IPS-18a (cell line): ENCODE measurements at regions not wholly inside any gene's neighbourhood (a gene's known extent, or its start where the extent isn't known, plus 50 kb on each side); places are given as distances from the start of the nearest gene placed in this dataset.
"Not testable (repeated sequence)": the region's sequence is repeated elsewhere in the genome, so short reads cannot be mapped to it uniquely, and the experiment has no call there.

Source experiments
- H3K27ac ChIP-seq: one replicate; pipeline ENCODE4 v1.5.1; 2013; ENCODE audit warnings: low read length
- H3K27me3 ChIP-seq: one replicate; pipeline ENCODE4 v1.6.1; 2013; ENCODE audit warnings: mild to moderate bottlenecking, low read length; ENCODE audit not compliant: control insufficient read depth, insufficient read depth
- H3K36me3 ChIP-seq: one replicate; pipeline ENCODE4 v1.6.1; 2013; ENCODE audit warnings: low read depth, low read length; ENCODE audit not compliant: control insufficient read depth
- H3K4me1 ChIP-seq: one replicate; pipeline ENCODE4 v1.6.1; 2013; ENCODE audit warnings: low read depth, low read length; ENCODE audit not compliant: control insufficient read depth
- H3K4me3 ChIP-seq: one replicate; pipeline ENCODE4 v1.5.1; 2013; ENCODE audit warnings: low read length
- H3K9ac ChIP-seq: one replicate; pipeline ENCODE4 v1.6.1; 2013; ENCODE audit warnings: mild to moderate bottlenecking, low read length, moderate library complexity
- H3K9me3 ChIP-seq: one replicate; pipeline ENCODE4 v1.6.1; 2013; ENCODE audit warnings: low read depth, low read length; ENCODE audit not compliant: control insufficient read depth

DNA sequence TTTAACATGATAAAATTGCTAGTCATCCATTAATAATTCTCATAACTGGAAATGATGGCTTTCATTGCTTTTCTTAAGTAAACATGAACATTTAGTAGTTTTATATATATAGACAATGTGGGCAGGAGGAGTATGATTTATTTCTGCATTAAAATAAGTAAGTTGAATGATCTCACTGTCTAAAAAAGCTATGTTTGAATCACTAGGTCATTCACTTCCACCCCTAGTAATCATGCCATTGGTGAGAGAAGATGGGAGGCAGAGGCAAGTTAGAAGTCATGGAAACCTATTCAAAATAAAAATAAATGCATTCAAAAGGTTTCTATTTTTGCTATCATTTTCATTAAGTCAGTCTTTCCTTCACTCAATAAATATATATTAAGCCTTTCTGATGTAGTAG, 226.4 kb downstream of the DUSP10 start:
- Histone ChIP-seq H3K4me1 (no peaks in the 10 kb centered on the region), H3K9ac (no peak overlapping the region), H3K36me3 (no peaks in the 10 kb centered on the region), H3K4me3 (no peak overlapping the region), H3K27me3 (no peaks in the 10 kb centered on the region), H3K27ac (no peak overlapping the region), H3K9me3 (no peaks in the 10 kb centered on the region)

DNA sequence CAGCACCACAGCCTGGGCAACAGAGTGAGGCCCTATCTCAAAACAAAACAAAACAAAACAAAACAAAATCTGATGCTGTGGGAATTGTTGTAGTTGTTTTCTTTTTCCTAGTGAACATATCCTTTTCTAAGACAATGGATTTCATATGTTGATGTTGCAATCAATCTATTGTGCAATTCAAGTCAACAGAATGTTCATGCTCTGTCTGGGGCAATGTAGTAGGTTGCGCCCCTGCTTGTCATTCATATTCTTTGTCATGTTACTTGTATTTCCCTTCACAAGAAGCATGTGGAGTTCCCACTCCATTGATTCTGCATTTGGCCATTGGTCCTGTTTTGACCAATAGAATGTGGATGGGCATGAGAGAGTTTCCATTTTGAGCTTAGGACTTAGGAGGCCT, 223.9 kb downstream of the DUSP10 start:
- Histone ChIP-seq H3K27me3 (no peaks in the 10 kb centered on the region), H3K9ac (no peak overlapping the region), H3K4me3 (no peak overlapping the region), H3K4me1 (no peaks in the 10 kb centered on the region), H3K9me3 (no peaks in the 10 kb centered on the region), H3K36me3 (no peaks in the 10 kb centered on the region), H3K27ac (no peak overlapping the region)

DNA sequence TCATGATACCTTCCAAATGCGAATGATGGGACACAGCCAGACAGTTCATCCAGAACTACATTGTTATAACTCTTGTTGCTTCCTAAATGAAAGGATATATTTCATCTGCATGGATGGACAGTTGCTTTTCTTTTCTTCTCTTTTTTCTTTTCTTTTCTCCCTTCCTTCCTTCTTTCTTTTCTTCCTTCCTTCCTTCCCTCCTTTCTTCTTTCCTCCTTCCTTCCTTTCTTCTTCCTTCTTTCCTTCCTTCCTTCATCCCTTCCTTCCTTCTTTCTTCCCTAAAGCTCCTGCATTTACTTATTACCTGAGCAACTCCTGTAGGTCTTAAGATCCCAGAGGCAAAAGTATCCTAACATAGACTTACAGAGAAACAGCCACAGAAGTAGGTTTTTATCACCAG, 221.6 kb downstream of the DUSP10 start:
- no peak overlapping the region for H3K9ac ChIP-seq
- no peaks in the 10 kb centered on the region for H3K36me3 ChIP-seq
- H3K4me1 ChIP-seq: no peaks in the 10 kb centered on the region
- H3K9me3 ChIP-seq: no peaks in the 10 kb centered on the region
- no peak overlapping the region for H3K27ac ChIP-seq
- no peaks in the 10 kb centered on the region for H3K27me3 ChIP-seq
- no peak overlapping the region for H3K4me3 ChIP-seq

DNA sequence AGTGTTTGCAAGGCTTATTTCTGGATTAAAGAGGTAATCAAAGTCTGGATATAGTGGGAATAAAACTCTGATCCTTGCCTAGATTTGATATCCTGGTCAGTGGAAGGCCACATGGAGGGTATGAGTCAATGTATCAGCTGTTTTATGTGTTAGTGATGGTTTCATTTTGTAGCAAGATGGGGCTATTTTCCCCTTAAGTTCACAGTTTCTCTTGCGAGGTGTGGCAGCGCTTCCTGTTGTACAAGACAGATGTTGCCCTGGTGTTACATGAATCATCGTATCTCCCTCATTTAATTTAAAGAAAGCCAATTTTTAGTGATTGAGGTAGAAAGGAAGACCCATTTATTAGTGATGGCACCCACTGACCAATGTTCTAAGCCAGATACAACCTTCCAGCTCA, 220.2 kb downstream of the DUSP10 start:
- H3K27me3 ChIP-seq: no peaks in the 10 kb centered on the region
- no peaks in the 10 kb centered on the region for H3K36me3 ChIP-seq
- no peaks in the 10 kb centered on the region for H3K9me3 ChIP-seq
- H3K27ac ChIP-seq: no peak overlapping the region
- no peak overlapping the region for H3K9ac ChIP-seq
- no peak overlapping the region for H3K4me3 ChIP-seq
- H3K4me1 ChIP-seq: no peaks in the 10 kb centered on the region

DNA sequence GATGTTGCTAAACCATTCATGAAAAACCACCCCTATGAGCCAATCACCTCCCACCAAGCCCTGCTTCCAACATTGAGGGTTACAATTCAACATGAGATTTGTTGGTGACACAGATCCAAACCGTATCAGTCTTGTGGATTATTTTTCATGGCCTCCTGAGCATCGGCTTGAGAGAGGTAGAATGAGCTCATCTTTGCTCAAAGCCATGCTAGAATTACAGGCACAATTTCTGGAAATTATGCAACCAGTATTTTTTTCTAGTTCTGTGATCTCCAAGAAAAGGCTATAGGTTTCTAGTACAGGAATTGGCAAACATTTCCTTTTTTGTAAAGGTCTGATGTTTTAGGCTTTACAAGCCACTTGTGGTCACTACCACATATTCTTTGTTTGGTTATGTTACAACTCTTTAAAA, 219.4 kb downstream of the DUSP10 start:
- Histone ChIP-seq H3K27ac (no peak overlapping the region), H3K9ac (no peak overlapping the region), H3K36me3 (no peaks in the 10 kb centered on the region), H3K9me3 (no peaks in the 10 kb centered on the region), H3K4me1 (no peaks in the 10 kb centered on the region), H3K27me3 (no peaks in the 10 kb centered on the region), H3K4me3 (no peak overlapping the region)

DNA sequence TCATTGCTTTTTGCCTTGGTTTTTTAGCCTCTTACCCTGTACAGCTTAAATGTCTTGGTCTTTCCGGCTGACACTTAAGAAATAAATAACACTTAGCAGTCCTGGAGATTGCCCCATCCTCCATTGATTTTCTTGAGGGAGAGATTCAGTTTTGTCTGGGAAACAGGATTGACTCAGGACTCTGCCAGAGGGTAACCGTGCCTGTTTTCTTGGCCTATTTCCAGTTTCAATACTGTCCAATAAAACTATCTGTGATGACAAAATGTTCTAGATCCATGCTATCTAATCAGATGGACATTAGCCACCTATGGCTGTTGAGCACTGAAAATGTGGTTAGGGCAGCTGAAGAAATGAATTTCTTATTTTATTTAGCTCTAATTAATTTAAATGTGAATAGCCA, 216.1 kb downstream of the DUSP10 start:
- Histone ChIP-seq H3K9me3 (no peaks in the 10 kb centered on the region), H3K27me3 (no peaks in the 10 kb centered on the region), H3K4me3 (no peak overlapping the region), H3K27ac (no peak overlapping the region), H3K4me1 (no peaks in the 10 kb centered on the region), H3K36me3 (no peaks in the 10 kb centered on the region), H3K9ac (no peak overlapping the region)

DNA sequence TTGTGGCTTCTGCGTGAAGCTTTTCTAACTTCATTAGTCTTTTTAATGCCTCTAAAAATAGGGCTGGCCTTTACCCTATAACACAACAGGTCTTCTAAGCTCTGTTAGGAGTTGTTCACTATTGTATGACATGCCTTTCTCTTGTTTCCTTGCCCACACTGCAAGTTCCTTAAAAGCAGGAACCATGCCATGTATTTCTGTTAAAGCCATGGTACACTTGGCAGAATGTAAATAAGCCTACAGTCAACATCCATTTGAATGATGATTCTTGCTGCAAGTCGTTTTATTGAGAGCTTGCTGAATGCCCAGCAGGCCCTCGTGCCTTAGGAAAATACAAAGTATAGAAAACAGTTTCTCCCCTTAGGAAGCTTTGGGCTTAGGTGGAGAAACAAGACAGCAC, 214.6 kb downstream of the DUSP10 start:
- no peaks in the 10 kb centered on the region for H3K36me3 ChIP-seq
- no peaks in the 10 kb centered on the region for H3K9me3 ChIP-seq
- no peak overlapping the region for H3K9ac ChIP-seq
- H3K27ac ChIP-seq: no peak overlapping the region
- H3K27me3 ChIP-seq: no peaks in the 10 kb centered on the region
- H3K4me3 ChIP-seq: no peak overlapping the region
- H3K4me1 ChIP-seq: no peaks in the 10 kb centered on the region

DNA sequence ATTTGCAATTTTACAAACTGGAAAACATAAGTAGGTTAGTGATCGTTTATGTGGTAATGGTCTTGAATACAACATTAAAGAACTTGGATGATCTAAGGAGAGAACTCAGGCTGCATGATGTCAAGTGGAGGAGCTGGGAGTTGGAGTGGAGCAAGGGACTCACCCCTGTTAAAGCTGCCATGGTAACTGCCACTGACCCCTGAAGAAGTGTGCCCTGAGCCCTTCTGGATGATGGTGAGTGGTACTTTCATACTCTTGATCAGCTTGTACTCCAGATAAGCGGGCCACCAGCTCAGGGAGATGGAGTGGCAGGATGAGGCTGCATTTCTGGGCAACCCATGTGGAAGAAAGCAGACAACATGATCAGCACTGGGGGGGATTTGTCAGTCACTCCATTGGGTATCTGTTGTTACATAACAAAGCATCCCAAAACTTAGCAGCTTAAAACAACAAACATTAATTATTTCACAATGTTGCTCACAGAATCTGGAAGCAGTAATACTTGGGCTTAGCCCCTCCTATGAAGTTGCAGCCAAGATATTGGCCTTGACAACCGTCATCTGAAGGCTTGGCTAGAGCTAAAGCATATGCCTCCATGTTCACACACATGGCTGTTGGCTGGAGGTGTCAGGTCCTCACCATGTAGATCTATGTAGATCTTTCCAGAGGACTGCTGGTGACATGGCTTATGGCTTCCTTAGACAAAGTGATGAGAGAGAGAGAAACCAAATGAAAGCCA, 213.8 kb downstream of the DUSP10 start:
- H3K9me3 ChIP-seq: no peaks in the 10 kb centered on the region
- H3K9ac ChIP-seq: no peak overlapping the region
- H3K4me3 ChIP-seq: no peak overlapping the region
- H3K4me1 ChIP-seq: no peaks in the 10 kb centered on the region
- no peak overlapping the region for H3K27ac ChIP-seq
- no peaks in the 10 kb centered on the region for H3K36me3 ChIP-seq
- H3K27me3 ChIP-seq: no peaks in the 10 kb centered on the region

DNA sequence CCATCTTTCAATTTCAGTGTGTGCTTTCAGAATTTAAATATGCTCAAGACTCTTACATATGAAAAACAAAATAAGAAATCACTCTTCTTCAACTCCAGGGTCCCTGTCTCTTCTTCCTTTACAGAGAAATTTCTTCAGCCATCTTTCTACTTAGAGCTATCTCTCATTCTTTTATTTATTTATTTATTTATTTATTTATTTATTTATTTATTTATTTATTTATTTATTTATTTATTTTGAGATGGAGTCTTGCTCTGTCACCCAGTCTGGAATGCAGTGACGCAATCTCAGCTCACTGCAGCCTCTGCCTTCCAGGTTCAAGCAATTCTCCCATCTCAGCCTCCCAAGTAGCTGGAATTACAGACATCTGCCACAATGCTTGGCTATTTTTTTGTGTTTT, 211.7 kb downstream of the DUSP10 start:
- not testable (repeated sequence) for H3K4me1 ChIP-seq, H3K9me3 ChIP-seq, H3K4me3 ChIP-seq, H3K36me3 ChIP-seq, H3K9ac ChIP-seq, H3K27me3 ChIP-seq, H3K27ac ChIP-seq

DNA sequence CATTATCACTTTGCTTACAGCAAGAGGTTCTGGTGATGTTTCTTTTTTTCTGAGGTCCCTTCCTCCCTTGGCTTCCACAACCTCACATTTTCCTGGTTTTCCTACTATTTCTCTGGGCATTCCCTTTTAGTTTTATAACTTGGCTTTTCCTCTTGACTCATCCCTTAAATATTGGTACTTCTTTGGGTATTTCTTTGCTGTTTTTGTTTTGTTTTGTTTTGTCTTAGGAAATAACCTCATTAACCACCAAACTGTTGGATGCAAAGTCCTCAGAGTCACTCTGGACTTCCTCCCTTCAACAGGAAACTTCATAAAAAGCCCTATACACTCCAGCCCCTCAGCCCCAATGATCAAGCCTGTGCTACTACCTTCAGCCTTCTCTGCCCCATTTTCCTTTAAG, 211.1 kb downstream of the DUSP10 start:
- no peaks in the 10 kb centered on the region for H3K36me3 ChIP-seq
- no peak overlapping the region for H3K4me3 ChIP-seq
- H3K9me3 ChIP-seq: no peaks in the 10 kb centered on the region
- H3K27ac ChIP-seq: no peak overlapping the region
- no peaks in the 10 kb centered on the region for H3K27me3 ChIP-seq
- no peaks in the 10 kb centered on the region for H3K4me1 ChIP-seq
- H3K9ac ChIP-seq: no peak overlapping the region

DNA sequence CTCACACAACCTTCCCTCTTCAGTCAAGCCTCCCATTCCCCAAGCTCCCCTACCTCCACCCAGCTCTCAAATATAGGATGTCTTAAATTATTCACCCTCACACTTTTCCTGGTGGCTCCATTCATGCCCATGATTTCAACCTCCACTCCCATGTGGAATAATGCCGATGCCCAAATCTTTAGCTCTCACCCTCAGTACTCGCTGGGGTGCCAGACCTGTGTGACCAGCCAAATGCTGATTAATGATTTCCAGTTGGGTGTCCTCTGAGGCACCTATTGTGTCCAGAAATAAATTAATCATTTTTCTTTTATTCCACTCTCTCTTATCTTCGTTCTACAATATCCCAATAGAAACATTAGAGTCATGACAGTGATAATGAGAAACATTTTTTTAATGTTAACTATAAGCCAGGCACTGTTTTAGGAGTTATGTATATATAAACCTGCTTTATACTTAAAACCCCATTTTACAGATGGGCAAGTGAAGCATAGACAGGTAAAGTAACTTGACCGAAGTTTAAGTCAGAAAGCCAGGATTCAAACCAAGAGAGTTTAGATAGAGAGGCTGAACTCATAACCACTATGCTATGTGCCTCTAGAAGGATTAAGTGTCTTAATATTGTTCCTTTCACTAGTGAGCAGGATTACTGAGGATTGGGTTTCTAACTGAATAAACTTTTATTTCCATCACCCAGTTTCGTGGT, 209.7 kb downstream of the DUSP10 start:
- no peak overlapping the region for H3K4me3 ChIP-seq
- no peaks in the 10 kb centered on the region for H3K36me3 ChIP-seq
- no peak overlapping the region for H3K27ac ChIP-seq
- no peaks in the 10 kb centered on the region for H3K9me3 ChIP-seq
- no peaks in the 10 kb centered on the region for H3K27me3 ChIP-seq
- H3K4me1 ChIP-seq: no peaks in the 10 kb centered on the region
- H3K9ac ChIP-seq: no peak overlapping the region

DNA sequence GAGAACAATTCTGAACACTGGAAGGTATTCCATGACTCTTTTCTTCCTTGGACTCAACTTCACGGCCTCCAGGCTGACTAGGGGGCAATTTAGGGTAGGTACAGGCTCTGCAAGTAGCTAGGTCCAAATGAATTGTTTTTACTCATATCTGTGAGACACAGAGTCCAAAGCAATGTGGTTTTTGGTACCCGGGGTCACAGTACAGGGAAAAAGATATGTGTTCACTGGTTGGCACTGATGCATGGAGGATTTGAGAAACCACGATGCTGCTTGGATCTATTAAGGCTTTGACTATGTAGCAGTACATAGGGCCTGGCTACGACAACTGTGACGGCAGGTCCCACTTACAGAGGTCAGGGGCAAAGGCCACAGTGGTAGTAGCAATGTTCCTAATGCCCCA, 200.6 kb downstream of the DUSP10 start:
- H3K9me3 ChIP-seq: no peaks in the 10 kb centered on the region

More for the DNA sequence above, 200.6 kb downstream of the DUSP10 start:
- Histone ChIP-seq H3K27me3 (no peaks in the 10 kb centered on the region), H3K4me1 (peaks cover 6% of the 10 kb centered on the region), H3K36me3 (no peaks in the 10 kb centered on the region), H3K4me3 (no peak overlapping the region), H3K9ac (no peak overlapping the region), H3K27ac (no peak overlapping the region)
